GM23248 (cell line): ENCODE measurements at regions not wholly inside any gene's neighbourhood (a gene's known extent, or its start where the extent isn't known, plus 50 kb on each side); places are given as distances from the start of the nearest gene placed in this dataset.

Experiments used
- DNase-seq: peaks from one replicate; pipeline ENCODE4 v3.0.0-alpha.2; 2015
- H2AFZ ChIP-seq: fragments of 200-600 bp; sonication (generic); 2 replicates; pipeline ENCODE4 v1.6.1; 2016; ENCODE audit warnings: antibody characterized with exemption
- H3F3A ChIP-seq: fragments of 200-600 bp; sonication (generic); 2 replicates; pipeline ENCODE4 v1.6.1; 2016; ENCODE audit warnings: mild to moderate bottlenecking, antibody characterized with exemption, mixed run types; ENCODE audit not compliant: insufficient read depth
- H3K27ac ChIP-seq: fragments of 200-600 bp; sonication (generic); 2 replicates; pipeline ENCODE4 v1.5.1; 2016; ENCODE audit warnings: mild to moderate bottlenecking
- H3K27me3 ChIP-seq: fragments of 200-600 bp; sonication (generic); replicated peaks from 2 replicates; pipeline ENCODE4 v1.6.1; 2016; ENCODE audit warnings: mild to moderate bottlenecking; ENCODE audit not compliant: insufficient read depth
- H3K36me3 ChIP-seq: fragments of 200-600 bp; sonication (generic); 2 replicates; pipeline ENCODE4 v1.6.1; 2016; ENCODE audit warnings: low read depth, mild to moderate bottlenecking
- H3K4me1 ChIP-seq: fragments of 200-600 bp; sonication (generic); 2 replicates; pipeline ENCODE4 v1.6.1; 2016; ENCODE audit warnings: mild to moderate bottlenecking; ENCODE audit not compliant: insufficient read depth
- H3K4me2 ChIP-seq: fragments of 200-600 bp; sonication (generic); one replicate; pipeline ENCODE4 v1.6.1; 2016; ENCODE audit warnings: mild to moderate bottlenecking; ENCODE audit not compliant: unreplicated experiment
- H3K4me3 ChIP-seq: fragments of 200-600 bp; sonication (generic); 2 replicates; pipeline ENCODE4 v1.5.1; 2016; ENCODE audit warnings: mild to moderate bottlenecking
- H3K79me2 ChIP-seq: fragments of 200-600 bp; sonication (generic); 2 replicates; pipeline ENCODE4 v1.6.1; 2016; ENCODE audit warnings: mild to moderate bottlenecking; ENCODE audit not compliant: insufficient read depth
- H3K9ac ChIP-seq: fragments of 200-600 bp; sonication (generic); 2 replicates; pipeline ENCODE4 v1.6.1; 2016; ENCODE audit warnings: mild to moderate bottlenecking
- H3K9me2 ChIP-seq: fragments of 200-600 bp; sonication (generic); 2 replicates; pipeline ENCODE4 v1.6.1; 2016; ENCODE audit warnings: mixed run types, mild to moderate bottlenecking, moderate library complexity; ENCODE audit not compliant: insufficient read depth
- H3K9me3 ChIP-seq: fragments of 200-600 bp; sonication (generic); one replicate; pipeline ENCODE4 v1.6.1; 2017; ENCODE audit warnings: low read depth
- H4K20me1 ChIP-seq: fragments of 200-600 bp; sonication (generic); 2 replicates; pipeline ENCODE4 v1.6.0; 2016; ENCODE audit not compliant: insufficient read depth
- EZH2 ChIP-seq: fragments of 200-600 bp; sonication (generic); IDR thresholded peaks from 2 replicates; pipeline ENCODE4 v1.6.1; 2018; ENCODE audit warnings: antibody characterized with exemption, mild to moderate bottlenecking; ENCODE audit not compliant: insufficient read depth, poor library complexity, severe bottlenecking
- EZH2phosphoT487 ChIP-seq: fragments of 200-600 bp; sonication (generic); IDR thresholded peaks from 2 replicates; pipeline ENCODE4 v1.6.1; 2018; ENCODE audit warnings: antibody characterized with exemption, moderate library complexity, mild to moderate bottlenecking, low read depth; ENCODE audit not compliant: insufficient read depth
- WGBS, 2 experiments: methylation state at CpG; one replicate each; pipeline ENCODE4 v1.1.6; 2015 to 2017; ENCODE audit warnings: low lambda C conversion rate in 2 of 2, low coverage in 1 of 2; ENCODE audit errors: missing lambda C conversion rate in 2 of 2; 5-methylcytosine and 5-hydroxymethylcytosine counted together
- in situ Hi-C: fragments of 300-500 bp; cut with MboI; formaldehyde crosslinking; loops from 2 replicates; pipeline ENCODE4 v1.15.0; 2020

- Histone ChIP-seq H3K9ac (no peak overlapping the region), H3K27me3 (no peaks in the 10 kb centered on the region), H4K20me1 (no peaks in the 10 kb centered on the region), H3K4me2 (no peak overlapping the region), H2AFZ (no peak overlapping the region), H3K4me3 (no peak overlapping the region), H3F3A (no peaks in the 10 kb centered on the region), H3K9me3 (no peaks in the 10 kb centered on the region), H3K79me2 (no peaks in the 10 kb centered on the region), H3K27ac (no peak overlapping the region), H3K9me2 (no peaks in the 10 kb centered on the region), H3K4me1 (no peaks in the 10 kb centered on the region), H3K36me3 (no peaks in the 10 kb centered on the region)
- in situ Hi-C loops = no loop called here
- WGBS, 2 experiments = 85 to 96% methylated on average over 1 of the region's 1 CpG
- TF ChIP-seq EZH2phosphoT487 = no peak
- TF ChIP-seq EZH2 = no peak
- DNase-seq = no peak
These were observed 155.0 kb upstream of the SFRP2 start for GRCh38 chr4:153943738-153944415.

- H4K20me1 ChIP-seq = no peaks in the 10 kb centered on the region
- no peak for TF ChIP-seq EZH2phosphoT487
- TF ChIP-seq EZH2 = no peak
- no peaks in the 10 kb centered on the region for H3K9me3 ChIP-seq
- H3K27me3 ChIP-seq = no peaks in the 10 kb centered on the region
- no peak overlapping the region for H3K9ac ChIP-seq
- no peak overlapping the region for H3K4me3 ChIP-seq
- in situ Hi-C loops = no loop called here
- no peak overlapping the region; the same call in 1 of the 2 replicates for H2AFZ ChIP-seq
- no peaks in the 10 kb centered on the region for H3F3A ChIP-seq
- H3K36me3 ChIP-seq = no peaks in the 10 kb centered on the region
- DNase-seq = no peak
- no peak overlapping the region for H3K4me2 ChIP-seq
- no peaks in the 10 kb centered on the region for H3K79me2 ChIP-seq
- H3K9me2 ChIP-seq = no peaks in the 10 kb centered on the region
- H3K27ac ChIP-seq = no peak overlapping the region
- 50 to 55% methylated on average over 4 of the region's 4 CpGs for WGBS, 2 experiments
- no peaks in the 10 kb centered on the region for H3K4me1 ChIP-seq
These were observed 152.0 kb upstream of the SFRP2 start for GRCh38 chr4:153940916-153941315.

- in situ Hi-C loops = no loop called here
- Histone ChIP-seq H3K36me3 (no peaks in the 10 kb centered on the region), H3K4me1 (peaks cover under 1% of the 10 kb centered on the region), H3F3A (no peaks in the 10 kb centered on the region), H3K27me3 (no peaks in the 10 kb centered on the region), H2AFZ (no peak overlapping the region), H3K9me2 (no peaks in the 10 kb centered on the region), H3K4me2 (no peak overlapping the region), H3K79me2 (no peaks in the 10 kb centered on the region), H3K27ac (no peak overlapping the region), H3K9ac (no peak overlapping the region), H3K9me3 (no peaks in the 10 kb centered on the region), H4K20me1 (no peaks in the 10 kb centered on the region), H3K4me3 (no peak overlapping the region)
- no peak for DNase-seq
- TF ChIP-seq EZH2 (no peak), EZH2phosphoT487 (no peak)
- WGBS, 2 experiments = 19 to 29% methylated on average over 1 of the region's 1 CpG
These were observed 150.7 kb upstream of the SFRP2 start for GRCh38 chr4:153939570-153939969.

GRCh38 chr4:153938994-153939393 lies 150.1 kb upstream of the SFRP2 start:
- no peaks in the 10 kb centered on the region for H4K20me1 ChIP-seq
- H3K9me2 ChIP-seq = no peaks in the 10 kb centered on the region
- in situ Hi-C loops = no loop called here
- H3K4me3 ChIP-seq = no peak overlapping the region
- no peak overlapping the region for H3K4me2 ChIP-seq
- H3K79me2 ChIP-seq = no peaks in the 10 kb centered on the region
- H3F3A ChIP-seq = no peaks in the 10 kb centered on the region
- H3K4me1 ChIP-seq = peaks cover 6% of the 10 kb centered on the region
- no peaks in the 10 kb centered on the region for H3K27me3 ChIP-seq
- H3K27ac ChIP-seq = no peak overlapping the region
- H3K36me3 ChIP-seq = no peaks in the 10 kb centered on the region
- no peak for DNase-seq
- TF ChIP-seq EZH2 (no peak), EZH2phosphoT487 (no peak)
- H2AFZ ChIP-seq = no peak overlapping the region
- no peaks in the 10 kb centered on the region for H3K9me3 ChIP-seq
- 45 to 50% methylated on average over 4 of the region's 4 CpGs for WGBS, 2 experiments
- no peak overlapping the region for H3K9ac ChIP-seq

- in situ Hi-C loops = no loop called here
- no peak for DNase-seq
- TF ChIP-seq EZH2 (no peak), EZH2phosphoT487 (no peak)
- Histone ChIP-seq H3K36me3 (no peaks in the 10 kb centered on the region), H3K9me3 (no peaks in the 10 kb centered on the region), H3K4me1 (peaks cover 8% of the 10 kb centered on the region), H3K27me3 (no peaks in the 10 kb centered on the region), H3K79me2 (no peaks in the 10 kb centered on the region), H3K27ac (no peak overlapping the region), H2AFZ (no peak overlapping the region), H4K20me1 (no peaks in the 10 kb centered on the region), H3K9ac (no peak overlapping the region), H3K9me2 (no peaks in the 10 kb centered on the region), H3F3A (no peaks in the 10 kb centered on the region), H3K4me3 (no peak overlapping the region), H3K4me2 (no peak overlapping the region)
- WGBS, 2 experiments = 84 to 87% methylated on average over 4 of the region's 4 CpGs
These were observed 148.4 kb upstream of the SFRP2 start for GRCh38 chr4:153937289-153937688.
